DOHH2 (cell line): ENCODE measurements at regions not wholly inside any gene's neighbourhood (a gene's known extent, or its start where the extent isn't known, plus 50 kb on each side); places are given as distances from the start of the nearest gene placed in this dataset.

Experiments
- EZH2phosphoT487 ChIP-seq: fragments of 200-600 bp; sonication (generic); IDR thresholded peaks from 2 replicates; pipeline ENCODE4 v1.6.1; 2017; ENCODE audit warnings: borderline replicate concordance, mild to moderate bottlenecking, antibody characterized with exemption, low read length, moderate library complexity, mixed read lengths
- TF ChIP-seq, protein P1 (sequence below): fragments of 200-600 bp; sonication (generic); IDR thresholded peaks from one replicate; pipeline ENCODE4 v1.5.1; 2014; ENCODE audit warnings: antibody characterized with exemption, mild to moderate bottlenecking, low read depth, low read length; ENCODE audit not compliant: poor library complexity, severe bottlenecking

DNA sequence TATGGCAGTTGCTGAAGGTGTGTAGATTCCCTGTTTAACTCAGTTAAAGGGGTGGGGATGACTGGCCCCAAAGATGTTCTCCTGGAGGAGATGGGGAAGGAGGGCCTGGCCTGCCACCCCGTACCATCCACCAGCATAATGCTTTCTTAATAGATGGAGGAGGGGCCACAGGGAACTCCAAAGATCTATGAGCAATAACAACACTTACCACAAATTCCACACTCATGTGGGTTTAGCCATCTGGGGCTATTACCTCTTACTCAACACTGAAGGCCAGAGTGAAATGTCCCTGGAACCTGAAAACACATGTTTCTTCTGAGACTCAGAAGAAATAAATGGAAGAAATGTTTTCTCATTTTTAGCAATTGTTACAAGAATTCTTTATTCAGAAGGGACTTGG lies 259.0 kb downstream of the CXCL12 start:
- TF ChIP-seq, protein P1, sequence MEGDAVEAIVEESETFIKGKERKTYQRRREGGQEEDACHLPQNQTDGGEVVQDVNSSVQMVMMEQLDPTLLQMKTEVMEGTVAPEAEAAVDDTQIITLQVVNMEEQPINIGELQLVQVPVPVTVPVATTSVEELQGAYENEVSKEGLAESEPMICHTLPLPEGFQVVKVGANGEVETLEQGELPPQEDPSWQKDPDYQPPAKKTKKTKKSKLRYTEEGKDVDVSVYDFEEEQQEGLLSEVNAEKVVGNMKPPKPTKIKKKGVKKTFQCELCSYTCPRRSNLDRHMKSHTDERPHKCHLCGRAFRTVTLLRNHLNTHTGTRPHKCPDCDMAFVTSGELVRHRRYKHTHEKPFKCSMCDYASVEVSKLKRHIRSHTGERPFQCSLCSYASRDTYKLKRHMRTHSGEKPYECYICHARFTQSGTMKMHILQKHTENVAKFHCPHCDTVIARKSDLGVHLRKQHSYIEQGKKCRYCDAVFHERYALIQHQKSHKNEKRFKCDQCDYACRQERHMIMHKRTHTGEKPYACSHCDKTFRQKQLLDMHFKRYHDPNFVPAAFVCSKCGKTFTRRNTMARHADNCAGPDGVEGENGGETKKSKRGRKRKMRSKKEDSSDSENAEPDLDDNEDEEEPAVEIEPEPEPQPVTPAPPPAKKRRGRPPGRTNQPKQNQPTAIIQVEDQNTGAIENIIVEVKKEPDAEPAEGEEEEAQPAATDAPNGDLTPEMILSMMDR = no peak
- TF ChIP-seq EZH2phosphoT487 = no peak
